ENCODE measurements at regions not wholly inside any gene's neighbourhood (a gene's known extent, or its start where the extent isn't known, plus 50 kb on each side); places are given as distances from the start of the nearest gene placed in this dataset.

- TF ChIP-seq CHD7 (IDR thresholded peaks at IDR 0.05; ENCODE audit: insufficient replicate concordance, low read length): no peak
Observed at GRCh38 chr4:59339631-59340030, 1860.5 kb upstream of the ADGRL3 start (continued).
